DND-41 (cell line): ENCODE measurements at regions not wholly inside any gene's neighbourhood (a gene's known extent, or its start where the extent isn't known, plus 50 kb on each side); places are given as distances from the start of the nearest gene placed in this dataset.

Experiments used
- ATAC-seq: fragments of 200-7000 bp; cut with Tn5 transposase; 3 replicates; pipeline ENCODE4 v1.9.1; 2021; ENCODE audit warnings: low read depth; ENCODE audit not compliant: insufficient read depth
- DNase-seq: peaks from one replicate; pipeline ENCODE4 v3.0.0-alpha.2; 2020
- H2AFZ ChIP-seq: 2 replicates; pipeline ENCODE4 v1.6.0; 2012; ENCODE audit warnings: low read depth, low read length
- H3K27ac ChIP-seq: 2 replicates; pipeline ENCODE4 v1.5.1; 2012; ENCODE audit warnings: low read length, inconsistent platforms
- H3K27me3 ChIP-seq: fragments of 200-600 bp; sonication (generic); 2 replicates; pipeline ENCODE4 v1.6.0; 2012; ENCODE audit warnings: low read length, mild to moderate bottlenecking, inconsistent platforms; ENCODE audit not compliant: insufficient read depth, poor library complexity
- H3K36me3 ChIP-seq: 2 replicates; pipeline ENCODE4 v1.5.1; 2012; ENCODE audit warnings: low read length, inconsistent platforms; ENCODE audit not compliant: insufficient read depth
- H3K4me1 ChIP-seq: 2 replicates; pipeline ENCODE4 v1.5.1; 2012; ENCODE audit warnings: mild to moderate bottlenecking, low read length; ENCODE audit not compliant: insufficient read depth
- H3K4me2 ChIP-seq: 2 replicates; pipeline ENCODE4 v1.6.0; 2012; ENCODE audit warnings: mild to moderate bottlenecking, moderate library complexity, low read length, inconsistent platforms; ENCODE audit not compliant: insufficient read depth
- H3K4me3 ChIP-seq, 2 experiments: fragments of 200-600 bp in 1 of 2; shearing (Covaris generic) in 1 of 2; 2 replicates each; pipeline ENCODE4 v1.5.1; 2012 to 2016; ENCODE audit warnings: inconsistent platforms in 2 of 2, low read length in 2 of 2, mild to moderate bottlenecking in 2 of 2, low read depth in 1 of 2, moderate library complexity in 1 of 2
- H3K79me2 ChIP-seq: 2 replicates; pipeline ENCODE4 v1.6.0; 2012; ENCODE audit warnings: low read length, inconsistent platforms; ENCODE audit not compliant: insufficient read depth
- H3K9ac ChIP-seq: 2 replicates; pipeline ENCODE4 v1.6.0; 2012; ENCODE audit warnings: low read depth, mild to moderate bottlenecking, inconsistent platforms, low read length, moderate library complexity
- H3K9me3 ChIP-seq: 2 replicates; pipeline ENCODE4 v1.5.1; 2012; ENCODE audit warnings: low read length, moderate library complexity, mild to moderate bottlenecking, inconsistent platforms; ENCODE audit not compliant: insufficient read depth, severe bottlenecking
- H4K20me1 ChIP-seq: 2 replicates; pipeline ENCODE4 v1.6.0; 2012; ENCODE audit warnings: low read length; ENCODE audit not compliant: insufficient read depth
- CTCF ChIP-seq: IDR thresholded peaks from 2 replicates; pipeline ENCODE4 v1.5.1; 2012; ENCODE audit warnings: borderline replicate concordance, low read length, moderate library complexity, mild to moderate bottlenecking; ENCODE audit not compliant: poor library complexity, severe bottlenecking; ENCODE audit errors: extremely low read depth
- EZH2 ChIP-seq: IDR thresholded peaks from 3 replicates; pipeline ENCODE4 v1.6.1; 2012; ENCODE audit warnings: borderline replicate concordance, low read depth, mild to moderate bottlenecking, moderate library complexity, low read length, inconsistent platforms; ENCODE audit not compliant: severe bottlenecking

- no peaks in the 10 kb centered on the region for H4K20me1 ChIP-seq
- TF ChIP-seq EZH2 (no peak), CTCF (no peak)
- no peak for ATAC-seq
- no peaks in the 10 kb centered on the region for H3K79me2 ChIP-seq
- no peak for DNase-seq
- H3K36me3 ChIP-seq: no peaks in the 10 kb centered on the region
- no peak overlapping the region for H2AFZ ChIP-seq
- H3K9me3 ChIP-seq: no peaks in the 10 kb centered on the region
- H3K9ac ChIP-seq: no peak overlapping the region
- no peak overlapping the region for H3K4me3 ChIP-seq
- H3K27ac ChIP-seq: no peak overlapping the region
- H3K4me1 ChIP-seq: no peaks in the 10 kb centered on the region
- H3K4me2 ChIP-seq: no peak overlapping the region
- no peaks in the 10 kb centered on the region for H3K27me3 ChIP-seq
These were observed 239.9 kb upstream of the CSNK1A1L start for GRCh38 chr13:37345391-37345790.

GRCh38 chr13:37344056-37344455 is 238.6 kb upstream of the CSNK1A1L start:
- TF ChIP-seq CTCF: no peak
- TF ChIP-seq EZH2: no peak
- Histone ChIP-seq H3K9me3 (no peaks in the 10 kb centered on the region), H4K20me1 (no peaks in the 10 kb centered on the region)

GRCh38 chr13:37342205-37342604 is 236.7 kb upstream of the CSNK1A1L start:
- ATAC-seq (no peak), DNase-seq (no peak)
- Histone ChIP-seq H3K27me3 (no peaks in the 10 kb centered on the region), H3K36me3 (no peaks in the 10 kb centered on the region), H3K9me3 (no peaks in the 10 kb centered on the region), H3K4me1 (no peaks in the 10 kb centered on the region), H2AFZ (no peak overlapping the region), H3K9ac (no peak overlapping the region), H3K27ac (no peak overlapping the region), H3K4me3 (no peak overlapping the region), H3K79me2 (no peaks in the 10 kb centered on the region), H3K4me2 (no peak overlapping the region), H4K20me1 (no peaks in the 10 kb centered on the region)
- TF ChIP-seq EZH2 (no peak), CTCF (no peak)

More at GRCh38 chr13:37344056-37344455, 238.6 kb upstream of the CSNK1A1L start:
- DNase-seq (no peak), ATAC-seq (no peak)
- H3K4me2 ChIP-seq: no peak overlapping the region
- no peaks in the 10 kb centered on the region for H3K4me1 ChIP-seq
- H3K4me3 ChIP-seq: no peak overlapping the region
- no peaks in the 10 kb centered on the region for H3K27me3 ChIP-seq
- no peak overlapping the region for H3K9ac ChIP-seq
- H2AFZ ChIP-seq: no peak overlapping the region
- H3K79me2 ChIP-seq: no peaks in the 10 kb centered on the region
- H3K36me3 ChIP-seq: no peaks in the 10 kb centered on the region
- no peak overlapping the region for H3K27ac ChIP-seq
